Heart left ventricle (tissue), 16 donors: ENCODE measurements at regions not wholly inside any gene's neighbourhood (a gene's known extent, or its start where the extent isn't known, plus 50 kb on each side); places are given as distances from the start of the nearest gene placed in this dataset.

Experiments
- ATAC-seq, 4 donors: fragments of 200-7000 bp; cut with Tn5 transposase; one replicate each; pipeline ENCODE4 v1.9.1; 2020 to 2022; ENCODE audit warnings: moderate library complexity in 4 of 4, mild to moderate bottlenecking in 3 of 4, moderate number of reproducible peaks in 1 of 4
- DNase-seq, 5 donors: peaks; one replicate each; pipeline ENCODE4 v3.0.0-alpha.2; 2020
- H3K27ac ChIP-seq, 12 donors: fragments of 200-600 bp; sonication (generic) in 4 of 12; one replicate each; pipeline versions ENCODE4 v1.5.0 to v1.8.0; 2016 to 2022; ENCODE audit warnings: mild to moderate bottlenecking in 2 of 12
- H3K27me3 ChIP-seq, 9 donors: fragments of 200-600 bp; sonication (generic) in 2 of 9; one replicate each; pipeline versions ENCODE4 v1.5.1 to v1.8.0; 2016 to 2022; ENCODE audit warnings: mild to moderate bottlenecking in 3 of 9
- H3K36me3 ChIP-seq, 9 donors: fragments of 200-600 bp; sonication (generic) in 2 of 9; one replicate each; pipeline versions ENCODE4 v1.5.0 to v1.8.0; 2018 to 2022; ENCODE audit warnings: mild to moderate bottlenecking in 2 of 9
- H3K4me1 ChIP-seq, 12 donors: fragments of 200-600 bp; sonication (generic) in 4 of 12; one replicate each; pipeline versions ENCODE4 v1.5.0 to v1.8.0; 2016 to 2022; ENCODE audit warnings: mild to moderate bottlenecking in 3 of 12
- H3K4me3 ChIP-seq, 12 donors: fragments of 200-600 bp; sonication (generic) in 4 of 12; one replicate each; pipeline versions ENCODE4 v1.5.0 to v1.8.0; 2017 to 2022; ENCODE audit warnings: mild to moderate bottlenecking in 9 of 12, moderate library complexity in 4 of 12
- H3K9me3 ChIP-seq, 12 donors: fragments of 200-600 bp; sonication (generic) in 4 of 12; one replicate each; pipeline versions ENCODE4 v1.5.0 to v1.8.0; 2016 to 2022; ENCODE audit warnings: mild to moderate bottlenecking in 1 of 12
- CTCF ChIP-seq, 12 donors: fragments of 200-600 bp; sonication (generic) in 4 of 12; IDR thresholded peaks; one replicate each; pipeline versions ENCODE4 v1.5.0 to v1.8.0; 2018 to 2022; ENCODE audit warnings: antibody characterized with exemption in 12 of 12, mild to moderate bottlenecking in 5 of 12
- POLR2A ChIP-seq, 2 donors: fragments of 450-650 bp; IDR thresholded peaks; one replicate each; pipeline ENCODE4 v1.6.1; 2017; ENCODE audit warnings: antibody characterized with exemption in 2 of 2, mild to moderate bottlenecking in 2 of 2, moderate library complexity in 2 of 2
- WGBS, 4 donors: extraction: QIAGEN DNeasy Blood & Tissue Kit in 2 of 4; methylation state at CpG; one replicate each; pipeline versions ENCODE4 v1.1.5 to v1.1.7; 2013 to 2018; 5-methylcytosine and 5-hydroxymethylcytosine counted together
- intact Hi-C, 10 donors: fragments of 100-400 bp; cut with DNase I; formaldehyde crosslinking; loops; one replicate each; pipeline versions ENCODE4 v1.11.1 to v1.14.2; 2022
- donor health status: ischemic (EF 13 %, LVEDD 7.1; RV severe dilation, severe dysfunction).
- donor health status: healthy with polysubstance abuse.
- donor health status: DM: no; HTN: yes; CAD: no.
- donor health status: DM: no; HTN: no; CAD: no.
- donor health status: ischemic (EF 25% LVEDD 6.9; RV normal size, moderate dysfunction).
- donor health status: ischemic (EF 25% LVEDD 5.7; RV mildly dilated, moderate dysfunction).
- donor health status: healthy.
- donor health status: DM: yes; HTN: yes; CAD: no.
- donor health status: ischemic (EF 35%, LVEDD 5.7; RV mildly dilated, moderate dysfunction).
- donor health status: nonischemic (EF 11% LVEDD 7.7; RV severe dilation, severe dysfunction).
- donor health status: DM: yes; HTN: yes; CAD: no.
- donor health status: PGD.
- donor health status: ischemic (EF 29% LVEDD 5.4; RV normal size, mild dysfunction).
- donor health status: nonischemic (EF 23%, LVEDD 6.1; RV moderate dilation, normal function).

GRCh38 chr4:17055788-17056187, 157.3 kb upstream of the LDB2 start:
- Histone ChIP-seq H3K4me3 (no peak overlapping the region), H3K4me1 (peaks cover 0 to 18% (median 0%) of the 10 kb centered on the region in 12 donors), H3K9me3 (no peaks in the 10 kb centered on the region), H3K27ac (no peak overlapping the region), H3K36me3 (no peaks in the 10 kb centered on the region), H3K27me3 (no peaks in the 10 kb centered on the region)
- TF ChIP-seq CTCF (IDR thresholded peaks at IDR 0.05) = no peak
- TF ChIP-seq POLR2A (IDR thresholded peaks at IDR 0.05) = no peak
- 91 to 97% (median 93%) methylated on average over 2 of the region's 2 CpGs for WGBS, 4 donors
- no peak for ATAC-seq
- intact Hi-C loops = no loop called here
- DNase-seq = no peak

- intact Hi-C loops = no loop called here
- DNase-seq = no peak
- 94 to 98% (median 95%) methylated on average over 7 of the region's 7 CpGs for WGBS, 4 donors
- Histone ChIP-seq H3K4me3 (no peak overlapping the region), H3K36me3 (no peaks in the 10 kb centered on the region), H3K27ac (no peak overlapping the region), H3K27me3 (no peaks in the 10 kb centered on the region), H3K4me1 (no peaks in the 10 kb centered on the region), H3K9me3 (peaks cover 0 to 14% (median 0%) of the 10 kb centered on the region in 12 donors)
- no peak for ATAC-seq
- no peak for TF ChIP-seq CTCF (IDR thresholded peaks at IDR 0.05)
- TF ChIP-seq POLR2A (IDR thresholded peaks at IDR 0.05) = no peak
These were observed 147.4 kb upstream of the LDB2 start for GRCh38 chr4:17045866-17046265.

- WGBS, 4 donors = 76 to 83% (median 78%) methylated on average over 7 of the region's 7 CpGs
- Histone ChIP-seq H3K27ac (no peak overlapping the region), H3K4me1 (no peaks in the 10 kb centered on the region), H3K9me3 (no peaks in the 10 kb centered on the region), H3K4me3 (no peak overlapping the region), H3K27me3 (no peaks in the 10 kb centered on the region), H3K36me3 (no peaks in the 10 kb centered on the region)
- TF ChIP-seq CTCF (IDR thresholded peaks at IDR 0.05) = no peak
- no peak for TF ChIP-seq POLR2A (IDR thresholded peaks at IDR 0.05)
- ATAC-seq (no peak), DNase-seq (no peak)
- intact Hi-C loops = no loop called here
These were observed 140.2 kb upstream of the LDB2 start for GRCh38 chr4:17038510-17039176.

GRCh38 chr4:17033768-17034181, 135.3 kb upstream of the LDB2 start:
- H3K4me1 ChIP-seq = no peaks in the 10 kb centered on the region
- no peak overlapping the region for H3K27ac ChIP-seq
- no peak for TF ChIP-seq CTCF (IDR thresholded peaks at IDR 0.05)
- no peak for TF ChIP-seq POLR2A (IDR thresholded peaks at IDR 0.05)
- H3K4me3 ChIP-seq = no peak overlapping the region
- H3K27me3 ChIP-seq = no peaks in the 10 kb centered on the region
- DNase-seq (no peak), ATAC-seq (no peak)
- intact Hi-C loops = no loop called here
- H3K36me3 ChIP-seq = no peaks in the 10 kb centered on the region
- WGBS, 4 donors = 78 to 87% (median 83%) methylated on average over 5 of the region's 5 CpGs
- no peaks in the 10 kb centered on the region for H3K9me3 ChIP-seq
